Smooth muscle cell (in vitro differentiated cells): ENCODE measurements at regions not wholly inside any gene's neighbourhood (a gene's known extent, or its start where the extent isn't known, plus 50 kb on each side); places are given as distances from the start of the nearest gene placed in this dataset.

Source experiments
- DNase-seq: peaks from one replicate; lab custom pipeline; 2025; ENCODE audit not compliant: unreplicated experiment; lab: John Stamatoyannopoulos, UW
- H2AFZ ChIP-seq: fragments of 200-600 bp; sonication (generic); 2 replicates; pipeline ENCODE4 v1.6.0; 2016; ENCODE audit warnings: antibody characterized with exemption, low read depth, mild to moderate bottlenecking
- H3F3A ChIP-seq: fragments of 200-600 bp; sonication (generic); 2 replicates; pipeline ENCODE4 v1.6.0; 2017; ENCODE audit warnings: antibody characterized with exemption, low read depth
- H3K27ac ChIP-seq: fragments of 200-600 bp; sonication (generic); 2 replicates; pipeline ENCODE4 v1.5.1; 2016; ENCODE audit warnings: low read depth, mild to moderate bottlenecking
- H3K27me3 ChIP-seq: fragments of 200-600 bp; sonication (generic); 2 replicates; pipeline ENCODE4 v1.6.1; 2016; ENCODE audit warnings: low read depth, mild to moderate bottlenecking
- H3K36me3 ChIP-seq: fragments of 200-600 bp; sonication (generic); 2 replicates; pipeline ENCODE4 v1.5.1; 2016; ENCODE audit warnings: low read depth
- H3K4me1 ChIP-seq: fragments of 200-600 bp; sonication (generic); 2 replicates; pipeline ENCODE4 v1.5.1; 2016; ENCODE audit warnings: low read depth
- H3K4me2 ChIP-seq: fragments of 200-600 bp; sonication (generic); 2 replicates; pipeline ENCODE4 v1.6.0; 2016; ENCODE audit warnings: mild to moderate bottlenecking
- H3K4me3 ChIP-seq: fragments of 200-600 bp; sonication (generic); 2 replicates; pipeline ENCODE4 v1.5.1; 2016; ENCODE audit warnings: mild to moderate bottlenecking
- H3K79me2 ChIP-seq: fragments of 200-600 bp; sonication (generic); 2 replicates; pipeline ENCODE4 v1.6.0; 2016; ENCODE audit warnings: low read depth, mild to moderate bottlenecking
- H3K9ac ChIP-seq: fragments of 200-600 bp; sonication (generic); 2 replicates; pipeline ENCODE4 v1.6.0; 2016; ENCODE audit warnings: low read depth
- H3K9me3 ChIP-seq: fragments of 200-600 bp; sonication (generic); replicated peaks from 2 replicates; pipeline ENCODE4 v1.5.1; 2016; ENCODE audit warnings: low read depth
- H4K20me1 ChIP-seq: fragments of 200-600 bp; sonication (generic); 2 replicates; pipeline ENCODE4 v1.6.0; 2016; ENCODE audit warnings: low read depth
- CTCF ChIP-seq: fragments of 200-600 bp; sonication (generic); IDR thresholded peaks from 2 replicates; pipeline ENCODE4 v1.5.1; 2017; ENCODE audit warnings: borderline replicate concordance, mild to moderate bottlenecking, antibody characterized with exemption; ENCODE audit not compliant: insufficient read depth, poor library complexity, severe bottlenecking
- WGBS: methylation state at CpG from one replicate; pipeline ENCODE4 v1.1.7; 2016; ENCODE audit warnings: low lambda C conversion rate; 5-methylcytosine and 5-hydroxymethylcytosine counted together

- Histone ChIP-seq H3K27ac (no peak overlapping the region), H4K20me1 (no peaks in the 10 kb centered on the region), H3K9me3 (no peaks in the 10 kb centered on the region), H3K9ac (no peak overlapping the region), H2AFZ (no peak overlapping the region), H3K79me2 (no peaks in the 10 kb centered on the region), H3K27me3 (peaks cover 2% of the 10 kb centered on the region), H3F3A (no peaks in the 10 kb centered on the region), H3K4me1 (no peaks in the 10 kb centered on the region), H3K4me3 (no peak overlapping the region), H3K36me3 (no peaks in the 10 kb centered on the region), H3K4me2 (no peak overlapping the region)
- no peak for TF ChIP-seq CTCF
- 89% methylated on average over 7 of the region's 7 CpGs for WGBS
- DNase-seq = no peak
These were observed 101.6 kb upstream of the KCNK2 start for GRCh38 chr1:214980921-214981320.

GRCh38 chr1:214983126-214983869 lies 99.2 kb upstream of the KCNK2 start:
- no peaks in the 10 kb centered on the region for H3F3A ChIP-seq
- TF ChIP-seq CTCF = no peak
- no peak for DNase-seq
- no peaks in the 10 kb centered on the region for H3K9me3 ChIP-seq
- H4K20me1 ChIP-seq = no peaks in the 10 kb centered on the region
- peak overlapping the region; percentile 45 for H3K4me2 ChIP-seq
- H3K79me2 ChIP-seq = no peaks in the 10 kb centered on the region
- no peak overlapping the region for H2AFZ ChIP-seq
- H3K4me1 ChIP-seq = no peaks in the 10 kb centered on the region
- H3K27ac ChIP-seq = no peak overlapping the region
- H3K9ac ChIP-seq = no peak overlapping the region
- H3K4me3 ChIP-seq = no peak overlapping the region
- WGBS = 70% methylated on average over 3 of the region's 3 CpGs
- H3K27me3 ChIP-seq = no peaks in the 10 kb centered on the region
- H3K36me3 ChIP-seq = no peaks in the 10 kb centered on the region

GRCh38 chr1:214989341-214989740 lies 93.2 kb upstream of the KCNK2 start:
- Histone ChIP-seq H3K4me3 (no peak overlapping the region), H2AFZ (no peak overlapping the region), H3F3A (no peaks in the 10 kb centered on the region), H3K27ac (no peak overlapping the region), H3K79me2 (no peaks in the 10 kb centered on the region), H3K4me2 (no peak overlapping the region), H3K9ac (no peak overlapping the region), H4K20me1 (no peaks in the 10 kb centered on the region), H3K27me3 (no peaks in the 10 kb centered on the region), H3K36me3 (no peaks in the 10 kb centered on the region), H3K9me3 (no peaks in the 10 kb centered on the region), H3K4me1 (no peaks in the 10 kb centered on the region)
- TF ChIP-seq CTCF = no peak
- DNase-seq = no peak
- 47% methylated on average over 1 of the region's 1 CpG for WGBS

GRCh38 chr1:214990619-214991018 lies 91.9 kb upstream of the KCNK2 start:
- Histone ChIP-seq H3K4me2 (no peak overlapping the region), H3F3A (no peaks in the 10 kb centered on the region), H3K9ac (no peak overlapping the region), H3K79me2 (no peaks in the 10 kb centered on the region), H3K27ac (no peak overlapping the region), H3K36me3 (no peaks in the 10 kb centered on the region), H3K9me3 (no peaks in the 10 kb centered on the region), H3K27me3 (no peaks in the 10 kb centered on the region), H2AFZ (no peak overlapping the region), H3K4me1 (no peaks in the 10 kb centered on the region), H4K20me1 (no peaks in the 10 kb centered on the region), H3K4me3 (no peak overlapping the region)
- TF ChIP-seq CTCF = no peak
- no peak for DNase-seq
- whole genome bisulfite sequencing = 38% methylated on average over 3 of the region's 3 CpGs
